ENCODE measurements at regions not wholly inside any gene's neighbourhood (a gene's known extent, or its start where the extent isn't known, plus 50 kb on each side); places are given as distances from the start of the nearest gene placed in this dataset.

GRCh38 chr18:60936101-60936500 lies 397.1 kb upstream of the CDH20 start:
- no peak for TF ChIP-seq CTCF (conservative IDR thresholded peaks at IDR 0.05; ENCODE audit: low read depth, low read length)
- no peak for TF ChIP-seq EZH2 (IDR thresholded peaks at IDR 0.05; ENCODE audit: borderline replicate concordance, low read depth, low read length, poor library complexity, severe bottlenecking)

Measured in A673 (cell line).